ENCODE measurements at regions not wholly inside any gene's neighbourhood (a gene's known extent, or its start where the extent isn't known, plus 50 kb on each side); places are given as distances from the start of the nearest gene placed in this dataset.

DNA sequence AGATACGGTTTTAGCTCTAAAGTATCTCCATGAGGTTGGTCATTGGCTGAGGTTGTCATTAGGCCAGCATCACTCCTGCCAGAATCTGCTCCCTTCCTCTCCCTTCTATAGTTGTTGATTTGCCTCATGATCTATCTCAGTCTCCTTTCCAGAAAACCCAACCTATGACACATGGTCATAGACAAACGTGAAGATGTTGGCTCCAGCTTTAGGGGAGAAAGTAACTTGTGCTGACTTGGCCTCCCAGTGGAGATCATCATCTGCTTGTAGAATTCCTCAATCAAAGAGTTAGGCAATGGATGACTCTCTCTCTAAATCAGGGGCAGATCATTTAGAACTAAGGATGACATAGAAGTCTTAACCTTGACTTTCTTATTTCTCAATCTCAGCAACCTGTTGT lies 894.4 kb downstream of the TTLL7 start:
- TF ChIP-seq, protein P1, sequence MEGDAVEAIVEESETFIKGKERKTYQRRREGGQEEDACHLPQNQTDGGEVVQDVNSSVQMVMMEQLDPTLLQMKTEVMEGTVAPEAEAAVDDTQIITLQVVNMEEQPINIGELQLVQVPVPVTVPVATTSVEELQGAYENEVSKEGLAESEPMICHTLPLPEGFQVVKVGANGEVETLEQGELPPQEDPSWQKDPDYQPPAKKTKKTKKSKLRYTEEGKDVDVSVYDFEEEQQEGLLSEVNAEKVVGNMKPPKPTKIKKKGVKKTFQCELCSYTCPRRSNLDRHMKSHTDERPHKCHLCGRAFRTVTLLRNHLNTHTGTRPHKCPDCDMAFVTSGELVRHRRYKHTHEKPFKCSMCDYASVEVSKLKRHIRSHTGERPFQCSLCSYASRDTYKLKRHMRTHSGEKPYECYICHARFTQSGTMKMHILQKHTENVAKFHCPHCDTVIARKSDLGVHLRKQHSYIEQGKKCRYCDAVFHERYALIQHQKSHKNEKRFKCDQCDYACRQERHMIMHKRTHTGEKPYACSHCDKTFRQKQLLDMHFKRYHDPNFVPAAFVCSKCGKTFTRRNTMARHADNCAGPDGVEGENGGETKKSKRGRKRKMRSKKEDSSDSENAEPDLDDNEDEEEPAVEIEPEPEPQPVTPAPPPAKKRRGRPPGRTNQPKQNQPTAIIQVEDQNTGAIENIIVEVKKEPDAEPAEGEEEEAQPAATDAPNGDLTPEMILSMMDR (IDR thresholded peaks at IDR 0.05; ENCODE audit: low read depth, low read length, poor library complexity, severe bottlenecking), result no peak
- TF ChIP-seq EZH2phosphoT487 (IDR thresholded peaks at IDR 0.05; ENCODE audit: borderline replicate concordance, low read length), result no peak
